Naive thymus-derived CD4-positive, alpha-beta T cell (primary cell): ENCODE measurements at regions not wholly inside any gene's neighbourhood (a gene's known extent, or its start where the extent isn't known, plus 50 kb on each side); places are given as distances from the start of the nearest gene placed in this dataset.

ENCODE experiments used
- ATAC-seq: fragments of 150-1000 bp; cut with Tn5 transposase; 2 replicates; pipeline ENCODE4 v1.10.0; 2021; ENCODE audit warnings: mild to moderate bottlenecking, moderate library complexity
- CTCF ChIA-PET: fragments of 350-600 bp; sonication (Branson Sonifier 250); formaldehyde crosslinking; loops from one replicate; lab custom pipeline; 2021; ENCODE audit warnings: antibody characterized with exemption; lab: Charles Lee
- POLR2A ChIA-PET: fragments of 350-600 bp; sonication (Branson Sonifier 250); formaldehyde crosslinking; loops from one replicate; lab custom pipeline; 2021; ENCODE audit warnings: antibody characterized with exemption, inconsistent platforms; lab: Charles Lee
- DNase-seq, 9 donors: peaks; one replicate each; pipeline versions ENCODE4 v3.0.0 to v3.0.0-alpha.2; 2020 to 2022; ENCODE audit warnings: mixed read lengths in 1 of 9
- H3K27ac ChIP-seq: one replicate; pipeline ENCODE4 v1.7.0; 2013; ENCODE audit warnings: mild to moderate bottlenecking, low read depth, low read length, moderate library complexity
- H3K27me3 ChIP-seq, 2 donors: one replicate each; pipeline ENCODE4 v1.7.0; 2013; ENCODE audit warnings: low read length in 2 of 2, mild to moderate bottlenecking in 2 of 2, moderate library complexity in 2 of 2; ENCODE audit not compliant: control insufficient read depth in 2 of 2, insufficient read depth in 2 of 2
- H3K36me3 ChIP-seq, 3 experiments: 1 replicate in 2 of 3; 2 replicates in 1 of 3; pipeline ENCODE4 v1.7.0; 2013; ENCODE audit warnings: low read length in 3 of 3, mild to moderate bottlenecking in 3 of 3, moderate library complexity in 1 of 3; ENCODE audit not compliant: insufficient read depth in 3 of 3, control insufficient read depth in 2 of 3
- H3K4me1 ChIP-seq, 2 donors: one replicate each; pipeline ENCODE4 v1.7.0; 2013; ENCODE audit warnings: low read length in 2 of 2, mild to moderate bottlenecking in 2 of 2, moderate library complexity in 1 of 2; ENCODE audit not compliant: control insufficient read depth in 2 of 2, insufficient read depth in 2 of 2
- H3K4me3 ChIP-seq: 2 replicates; pipeline ENCODE4 v1.7.0; 2013; ENCODE audit warnings: mild to moderate bottlenecking, low read length
- H3K9me3 ChIP-seq, 3 experiments: 1 replicate in 2 of 3; 2 replicates in 1 of 3; pipeline ENCODE4 v1.7.0; 2013; ENCODE audit warnings: low read length in 3 of 3; ENCODE audit not compliant: control insufficient read depth in 2 of 3
- H3K27ac Mint-ChIP-seq, 9 donors: one replicate each; pipeline ENCODE4 v1.8.0; 2020 to 2022; ENCODE audit warnings: mixed read lengths in 9 of 9, mild to moderate bottlenecking in 8 of 9, moderate library complexity in 5 of 9, inconsistent platforms in 2 of 9
- H3K27me3 Mint-ChIP-seq, 5 donors: one replicate each; pipeline ENCODE4 v1.8.0; 2021 to 2022; ENCODE audit warnings: mixed read lengths in 5 of 5, mild to moderate bottlenecking in 1 of 5
- H3K36me3 Mint-ChIP-seq, 5 donors: one replicate each; pipeline ENCODE4 v1.8.0; 2020 to 2022; ENCODE audit warnings: mixed read lengths in 5 of 5, mild to moderate bottlenecking in 3 of 5, inconsistent platforms in 1 of 5
- H3K4me1 Mint-ChIP-seq, 7 donors: one replicate each; pipeline ENCODE4 v1.8.0; 2020 to 2022; ENCODE audit warnings: mixed read lengths in 7 of 7, mild to moderate bottlenecking in 3 of 7, inconsistent platforms in 1 of 7
- H3K4me3 Mint-ChIP-seq, 10 donors: one replicate each; pipeline ENCODE4 v1.8.0; 2020 to 2022; ENCODE audit warnings: mild to moderate bottlenecking in 10 of 10, mixed read lengths in 10 of 10, moderate library complexity in 6 of 10, inconsistent platforms in 2 of 10
- H3K9me3 Mint-ChIP-seq, 11 donors: one replicate each; pipeline ENCODE4 v1.8.0; 2020 to 2022; ENCODE audit warnings: mixed read lengths in 11 of 11, mild to moderate bottlenecking in 4 of 11, inconsistent platforms in 1 of 11, moderate library complexity in 1 of 11
- intact Hi-C, 2 donors: fragments of 100-400 bp; cut with micrococcal nuclease; formaldehyde crosslinking; loops; one replicate each; pipeline ENCODE4 v1.15.1; 2023

DNA sequence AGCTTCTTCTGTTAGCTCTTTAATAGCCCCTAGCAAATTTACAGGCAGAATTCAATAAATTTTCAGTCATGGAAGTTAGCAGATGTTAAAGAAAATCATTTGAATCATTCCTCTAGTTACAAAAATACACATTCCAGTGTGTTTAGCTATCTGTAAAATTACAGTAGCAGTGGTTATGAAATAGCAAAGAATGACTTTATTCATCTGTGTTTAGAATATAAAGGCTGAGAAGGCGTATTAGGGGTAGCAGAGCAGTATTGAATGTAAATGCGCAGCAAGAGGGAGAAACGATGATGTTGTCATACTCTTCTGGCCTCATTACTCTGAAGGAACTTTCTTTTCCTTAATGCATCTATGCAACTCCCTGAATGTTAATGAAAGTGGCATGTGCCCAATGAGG lies 106.2 kb upstream of the CYYR1 start:
- H3K4me1 ChIP-seq, result no peaks in the 10 kb centered on the region
- no peak for DNase-seq
- no peak overlapping the region for H3K4me3 ChIP-seq
- Mint-ChIP-seq H3K9me3 (peaks cover 0 to 1% (median 0%) of the 10 kb centered on the region in 11 donors), H3K36me3 (no peaks in the 10 kb centered on the region), H3K27me3 (peaks cover 0 to 11% (median 5%) of the 10 kb centered on the region in 5 donors), H3K4me3 (no peak overlapping the region), H3K4me1 (no peaks in the 10 kb centered on the region), H3K27ac (no peak overlapping the region)
- H3K27ac ChIP-seq, result no peak overlapping the region
- ChIA-PET POLR2A (no interaction called here), CTCF (no interaction called here)
- intact Hi-C loops, result no loop called here
- no peak for ATAC-seq
- H3K9me3 ChIP-seq, result no peaks in the 10 kb centered on the region
- H3K36me3 ChIP-seq, result no peaks in the 10 kb centered on the region
- no peaks in the 10 kb centered on the region for H3K27me3 ChIP-seq

DNA sequence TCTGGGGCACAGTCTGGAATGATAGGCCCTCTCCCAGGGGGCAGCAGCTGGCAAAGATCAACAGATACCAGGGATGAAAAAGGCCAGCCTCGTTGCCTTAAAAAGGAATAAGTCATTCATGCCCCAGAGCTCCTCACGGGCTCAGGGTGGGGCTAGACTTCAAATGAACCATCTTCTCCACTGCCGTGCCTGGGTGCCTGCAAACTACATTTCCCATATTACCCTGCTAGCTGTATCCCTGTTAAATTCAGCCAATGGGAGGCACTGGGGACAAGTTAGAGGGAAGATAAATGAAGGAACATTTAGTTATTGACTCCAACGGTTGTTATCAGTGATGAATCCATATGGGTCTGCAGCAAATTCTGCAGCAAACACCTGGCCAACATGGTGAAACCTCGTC lies 101.2 kb upstream of the CYYR1 start:
- Histone ChIP-seq H3K4me3 (no peak overlapping the region), H3K36me3 (no peaks in the 10 kb centered on the region), H3K9me3 (no peaks in the 10 kb centered on the region), H3K27me3 (no peaks in the 10 kb centered on the region), H3K4me1 (no peaks in the 10 kb centered on the region), H3K27ac (no peak overlapping the region)
- ChIA-PET POLR2A (no interaction called here), CTCF (no interaction called here)
- ATAC-seq (no peak), DNase-seq (no peak)
- Mint-ChIP-seq H3K4me1 (no peaks in the 10 kb centered on the region), H3K9me3 (peaks cover 0 to 2% (median 0%) of the 10 kb centered on the region in 11 donors), H3K27me3 (peaks cover 0 to 21% (median 16%) of the 10 kb centered on the region in 5 donors), H3K27ac (no peak overlapping the region), H3K4me3 (no peak overlapping the region), H3K36me3 (no peaks in the 10 kb centered on the region)
- intact Hi-C loops, result no loop called here

- H3K4me1 Mint-ChIP-seq, result no peaks in the 10 kb centered on the region
- Histone ChIP-seq H3K36me3 (no peaks in the 10 kb centered on the region), H3K9me3 (no peaks in the 10 kb centered on the region), H3K4me3 (no peak overlapping the region), H3K4me1 (no peaks in the 10 kb centered on the region), H3K27me3 (no peaks in the 10 kb centered on the region), H3K27ac (no peak overlapping the region)
- CTCF ChIA-PET, result no interaction called here
- H3K9me3 Mint-ChIP-seq, result peaks cover 2 to 32% (median 8%) of the 10 kb centered on the region in 11 donors
- intact Hi-C loops, result no loop called here
- no peak overlapping the region for H3K4me3 Mint-ChIP-seq
- no peak for DNase-seq
- POLR2A ChIA-PET, result no interaction called here
- no peak overlapping the region for H3K27ac Mint-ChIP-seq
- ATAC-seq, result no peak
- H3K36me3 Mint-ChIP-seq, result peaks cover 0 to 4% (median 0%) of the 10 kb centered on the region in 5 donors
- peaks cover 0 to 31% (median 16%) of the 10 kb centered on the region in 5 donors for H3K27me3 Mint-ChIP-seq
Measured at GRCh38 chr21:26669215-26669764, 96.2 kb upstream of the CYYR1 start.

- Histone ChIP-seq H3K27me3 (no peaks in the 10 kb centered on the region), H3K27ac (no peak overlapping the region), H3K4me3 (no peak overlapping the region), H3K36me3 (no peaks in the 10 kb centered on the region), H3K4me1 (no peaks in the 10 kb centered on the region), H3K9me3 (no peaks in the 10 kb centered on the region)
- no peak overlapping the region for H3K27ac Mint-ChIP-seq
- DNase-seq (no peak), ATAC-seq (no peak)
- CTCF ChIA-PET, result no interaction called here
- POLR2A ChIA-PET, result no interaction called here
- peaks cover 0 to 13% (median 10%) of the 10 kb centered on the region in 5 donors for H3K27me3 Mint-ChIP-seq
- intact Hi-C loops, result no loop called here
- H3K4me1 Mint-ChIP-seq, result no peaks in the 10 kb centered on the region
- H3K4me3 Mint-ChIP-seq, result no peak overlapping the region
- peaks cover 0 to 8% (median 2%) of the 10 kb centered on the region in 11 donors for H3K9me3 Mint-ChIP-seq
- no peaks in the 10 kb centered on the region for H3K36me3 Mint-ChIP-seq
Measured at GRCh38 chr21:26659757-26660156, 86.7 kb upstream of the CYYR1 start.

- no peaks in the 10 kb centered on the region for H3K36me3 ChIP-seq
- no peaks in the 10 kb centered on the region for H3K36me3 Mint-ChIP-seq
- H3K4me3 ChIP-seq, result no peak overlapping the region
- DNase-seq (no peak), ATAC-seq (no peak)
- no peaks in the 10 kb centered on the region for H3K4me1 Mint-ChIP-seq
- no peaks in the 10 kb centered on the region for H3K9me3 ChIP-seq
- ChIA-PET CTCF (no interaction called here), POLR2A (no interaction called here)
- H3K27ac Mint-ChIP-seq, result no peak overlapping the region
- H3K4me3 Mint-ChIP-seq, result no peak overlapping the region
- peaks cover 0 to 13% (median 10%) of the 10 kb centered on the region in 5 donors for H3K27me3 Mint-ChIP-seq
- no peaks in the 10 kb centered on the region for H3K4me1 ChIP-seq
- H3K9me3 Mint-ChIP-seq, result peaks cover 0 to 8% (median 4%) of the 10 kb centered on the region in 11 donors
- intact Hi-C loops, result no loop called here
- no peaks in the 10 kb centered on the region for H3K27me3 ChIP-seq
- no peak overlapping the region for H3K27ac ChIP-seq
Measured at GRCh38 chr21:26659182-26659581, 86.1 kb upstream of the CYYR1 start.

- intact Hi-C loops, result no loop called here
- no peak for ATAC-seq
Measured at GRCh38 chr21:26655460-26655859, 82.4 kb upstream of the CYYR1 start.

DNA sequence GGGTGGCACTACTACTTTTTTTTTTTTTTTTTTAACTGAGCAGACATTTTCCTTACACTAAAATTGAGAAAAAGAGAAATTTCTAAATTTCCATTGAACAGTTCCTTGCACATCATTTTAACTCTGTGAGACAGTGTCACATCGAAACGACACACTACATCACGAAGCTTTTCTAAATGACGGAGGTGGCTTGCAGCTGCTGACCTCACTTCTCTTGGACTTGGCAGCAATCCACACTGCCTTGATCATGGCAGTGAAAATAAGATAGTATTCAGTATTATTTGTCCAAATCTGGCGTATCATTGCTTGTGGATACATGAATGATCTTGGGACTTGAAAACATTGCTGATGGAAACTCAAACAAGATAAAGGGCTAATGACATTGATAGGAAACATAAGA lies 80.3 kb upstream of the CYYR1 start:
- no peaks in the 10 kb centered on the region for H3K9me3 ChIP-seq
- intact Hi-C loops, result no loop called here
- Mint-ChIP-seq H3K27ac (no peak overlapping the region), H3K4me1 (no peaks in the 10 kb centered on the region), H3K9me3 (peaks cover 0 to 8% (median 0%) of the 10 kb centered on the region in 11 donors), H3K36me3 (no peaks in the 10 kb centered on the region), H3K27me3 (peaks cover 0 to 14% (median 6%) of the 10 kb centered on the region in 5 donors), H3K4me3 (no peak overlapping the region)
- no peaks in the 10 kb centered on the region for H3K27me3 ChIP-seq
- no peak overlapping the region for H3K4me3 ChIP-seq
- no peak for DNase-seq
- ChIA-PET POLR2A (no interaction called here), CTCF (no interaction called here)
- no peak for ATAC-seq
- no peak overlapping the region for H3K27ac ChIP-seq
- no peaks in the 10 kb centered on the region for H3K4me1 ChIP-seq
- H3K36me3 ChIP-seq, result no peaks in the 10 kb centered on the region

More at GRCh38 chr21:26655460-26655859, 82.4 kb upstream of the CYYR1 start:
- Mint-ChIP-seq H3K27ac (no peak overlapping the region), H3K9me3 (peaks cover 0 to 8% (median 2%) of the 10 kb centered on the region in 11 donors), H3K27me3 (peaks cover 0 to 18% (median 9%) of the 10 kb centered on the region in 5 donors), H3K4me3 (no peak overlapping the region), H3K36me3 (no peaks in the 10 kb centered on the region), H3K4me1 (no peaks in the 10 kb centered on the region)
- H3K27me3 ChIP-seq, result no peaks in the 10 kb centered on the region
- no peaks in the 10 kb centered on the region for H3K4me1 ChIP-seq
- H3K4me3 ChIP-seq, result no peak overlapping the region
- no peak for DNase-seq
- H3K36me3 ChIP-seq, result no peaks in the 10 kb centered on the region
- no peak overlapping the region for H3K27ac ChIP-seq
- ChIA-PET POLR2A (no interaction called here), CTCF (no interaction called here)
- no peaks in the 10 kb centered on the region for H3K9me3 ChIP-seq
